ENCODE measurements at regions not wholly inside any gene's neighbourhood (a gene's known extent, or its start where the extent isn't known, plus 50 kb on each side); places are given as distances from the start of the nearest gene placed in this dataset.

GRCh38 chr3:18295171-18295920, 129.8 kb downstream of the SATB1 start:
- peak in 1 of 10 donors; percentile 59 for DNase-seq
- intact Hi-C loops (cut with DNase I): no loop called here

- no peak for DNase-seq
- intact Hi-C loops (cut with DNase I): no loop called here
Measured at GRCh38 chr3:18290157-18290556, 135.0 kb downstream of the SATB1 start.

DNA sequence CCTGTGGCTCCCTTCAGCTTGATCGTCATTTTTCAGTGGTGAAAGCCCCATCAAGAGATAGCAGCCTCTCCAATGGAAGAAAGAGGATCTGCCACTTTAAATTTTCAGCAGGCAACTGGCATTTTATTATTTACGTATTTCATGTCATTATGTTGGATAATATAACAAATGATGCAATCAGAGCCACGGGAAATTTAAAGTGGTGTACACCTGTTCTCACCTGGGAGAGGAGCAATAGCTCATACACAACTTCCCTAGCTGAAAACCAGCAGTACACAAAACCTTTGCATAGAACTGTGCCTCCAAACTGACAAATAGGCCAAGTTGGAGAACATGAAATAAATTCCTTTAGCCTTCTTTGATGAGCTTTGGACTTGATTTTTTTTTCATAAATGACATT, 136.9 kb downstream of the SATB1 start:
- DNase-seq: no peak
- intact Hi-C loops (cut with DNase I): no loop called here

DNA sequence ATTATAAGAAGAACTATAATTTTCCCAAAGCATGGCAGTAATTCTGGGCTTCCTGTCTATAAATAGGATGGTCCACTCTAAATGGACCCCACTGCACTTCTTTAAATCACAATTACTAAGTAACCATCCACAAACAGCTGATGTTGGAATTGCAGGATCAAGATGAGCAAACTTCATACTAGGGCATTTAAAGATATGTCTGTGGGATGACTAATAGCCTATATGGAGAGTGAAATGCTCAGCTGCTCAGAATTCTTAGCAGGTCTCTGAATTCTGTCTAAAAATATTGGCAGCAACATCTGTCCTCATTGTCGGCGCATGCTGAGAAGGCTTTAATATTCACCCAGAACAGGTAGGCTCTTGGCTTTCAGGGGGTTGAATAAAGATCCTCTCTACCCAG, 140.4 kb downstream of the SATB1 start:
- intact Hi-C loops (cut with DNase I): no loop called here

GRCh38 chr3:18283680-18284079, 141.5 kb downstream of the SATB1 start:
- intact Hi-C loops (cut with DNase I): no loop called here
- DNase-seq: no peak

More for the DNA sequence above, 140.4 kb downstream of the SATB1 start:
- no peak for DNase-seq

DNA sequence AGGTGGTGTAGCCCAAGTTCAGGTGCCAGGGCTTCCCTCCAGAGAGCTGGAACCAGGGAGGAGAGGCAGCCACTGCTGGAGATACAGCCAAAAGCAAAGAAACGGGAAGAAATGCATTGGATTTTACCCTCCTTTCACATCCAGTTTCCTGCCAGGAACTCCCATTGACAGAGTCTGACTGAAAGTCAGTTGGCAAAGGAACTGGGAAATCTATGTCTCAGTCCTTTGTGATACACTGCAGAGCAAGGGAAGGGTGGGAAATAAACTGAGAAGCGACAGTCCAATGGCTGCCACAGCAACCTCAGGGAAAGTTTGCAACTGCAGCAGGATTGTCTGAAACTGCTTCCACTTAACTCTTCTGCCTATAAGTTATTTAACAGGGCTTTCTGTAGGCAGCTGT, 142.6 kb downstream of the SATB1 start:
- DNase-seq: peak in 1 of 10 donors; percentile 57
- intact Hi-C loops (cut with DNase I): no loop called here

DNA sequence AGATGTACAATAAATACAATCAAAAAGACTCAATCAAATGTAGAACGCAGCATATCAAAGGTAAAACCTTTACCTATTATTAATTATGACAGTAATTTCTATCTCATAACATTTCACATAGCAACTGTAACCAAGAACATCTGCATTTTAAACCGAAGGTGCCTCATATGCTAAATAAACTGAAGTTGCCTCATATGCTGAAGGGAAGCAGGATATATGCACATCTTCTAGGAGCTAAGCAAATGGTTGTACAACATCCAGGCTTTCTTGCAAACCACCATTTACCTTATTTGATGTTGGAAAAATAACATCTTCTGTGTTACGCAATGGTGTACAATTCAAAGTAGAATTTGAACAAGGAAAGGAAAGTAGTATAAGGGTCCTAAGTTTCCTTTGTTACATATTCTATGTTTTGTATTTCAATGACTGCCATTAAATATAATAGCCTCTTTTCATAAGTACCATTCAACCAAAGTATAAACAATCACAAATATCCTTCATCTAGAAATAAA, 145.9 kb downstream of the SATB1 start:
- intact Hi-C loops (cut with DNase I): no loop called here
- no peak for DNase-seq

DNA sequence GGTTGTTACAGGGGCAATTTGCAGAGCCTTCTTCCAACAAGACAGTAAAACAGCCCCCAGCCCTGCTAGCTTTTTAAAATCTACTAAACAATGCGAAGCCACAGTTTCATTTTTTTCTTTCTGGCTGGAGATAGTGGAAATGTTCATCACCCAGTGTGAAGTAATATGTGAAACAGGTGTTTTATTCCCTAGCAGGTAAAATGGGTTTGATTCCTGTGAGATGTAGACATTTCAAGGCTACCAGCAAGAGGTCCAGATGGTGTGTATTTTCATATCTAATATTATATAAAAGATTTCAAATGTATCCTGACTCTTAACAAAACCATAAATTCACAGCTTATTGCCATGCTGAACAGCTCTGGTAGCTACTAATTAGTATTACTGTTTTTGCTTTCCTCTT, 160.3 kb downstream of the SATB1 start:
- no peak for DNase-seq
- intact Hi-C loops (cut with DNase I): no loop called here

DNA sequence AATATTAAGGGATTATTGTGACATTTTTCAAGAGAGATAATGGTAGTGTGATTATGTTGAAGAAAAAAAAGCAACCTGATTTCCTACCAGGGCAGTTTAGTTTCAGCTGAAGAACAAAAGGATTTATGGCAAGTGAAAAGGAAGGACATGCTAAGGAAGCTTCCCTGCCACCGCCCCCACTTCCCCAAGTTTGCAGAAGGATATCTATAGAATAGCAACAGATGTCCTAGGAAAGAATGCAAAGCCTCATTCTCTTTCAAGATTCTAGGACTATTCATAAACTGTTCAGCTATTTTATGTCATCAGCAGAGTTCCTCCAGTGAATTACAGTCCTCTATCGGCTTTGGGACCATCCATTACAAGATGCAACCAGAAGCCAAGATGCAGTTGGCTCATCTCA, 160.8 kb downstream of the SATB1 start:
- peak in 4 of 10 donors; percentile 8 to 77 (median 61) for DNase-seq
- intact Hi-C loops (cut with DNase I): no loop called here

DNA sequence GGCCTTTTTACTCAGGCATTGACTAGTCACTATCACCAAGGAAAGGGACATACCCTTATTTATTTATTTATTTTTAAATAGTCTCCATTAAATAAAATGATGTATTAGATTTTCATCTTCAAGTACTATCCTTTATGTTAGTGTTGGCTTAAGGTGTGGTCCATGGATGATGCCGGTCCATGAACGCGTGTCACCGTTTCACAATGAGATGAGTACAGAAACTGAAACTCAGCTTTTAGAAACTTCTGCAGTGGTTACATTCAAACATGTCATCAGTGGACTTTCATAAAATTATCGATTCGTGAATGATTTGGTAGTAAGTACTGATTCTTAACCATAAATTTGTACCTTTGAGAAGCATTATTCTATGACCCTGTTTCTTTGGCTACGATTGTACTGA, 166.6 kb downstream of the SATB1 start:
- no peak for DNase-seq
- intact Hi-C loops (cut with DNase I): no loop called here

- intact Hi-C loops (cut with DNase I): no loop called here
- no peak for DNase-seq
Measured at GRCh38 chr3:18252578-18252977, 172.6 kb downstream of the SATB1 start.

DNA sequence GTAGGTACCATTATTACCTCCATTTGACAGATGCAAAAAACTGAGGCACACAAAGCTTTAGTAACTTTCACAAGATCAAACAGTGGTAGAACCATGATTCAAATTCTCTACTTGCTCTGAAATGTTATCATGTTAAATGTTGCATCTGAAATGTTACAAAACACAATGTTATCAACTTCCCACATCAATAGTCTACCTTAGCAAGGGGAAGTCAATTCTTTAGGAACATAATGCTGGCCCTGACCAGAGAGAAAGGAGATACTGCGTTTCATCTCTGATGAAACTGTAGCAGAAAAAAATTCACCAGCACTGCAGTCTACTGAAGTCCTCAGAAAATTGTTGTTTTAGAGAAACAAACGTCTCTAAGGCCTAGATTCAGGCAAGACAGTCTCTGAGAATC, 174.1 kb downstream of the SATB1 start:
- intact Hi-C loops (cut with DNase I): no loop called here
- DNase-seq: no peak

- intact Hi-C loops (cut with DNase I): no loop called here
- no peak for DNase-seq
Measured at GRCh38 chr3:18249126-18249525, 176.0 kb downstream of the SATB1 start.

GRCh38 chr3:18247776-18248310, 177.3 kb downstream of the SATB1 start:
- intact Hi-C loops (cut with DNase I): no loop called here
- no peak for DNase-seq

- DNase-seq: no peak
- intact Hi-C loops (cut with DNase I): no loop called here
Measured at GRCh38 chr3:18247139-18247695, 177.9 kb downstream of the SATB1 start.

DNA sequence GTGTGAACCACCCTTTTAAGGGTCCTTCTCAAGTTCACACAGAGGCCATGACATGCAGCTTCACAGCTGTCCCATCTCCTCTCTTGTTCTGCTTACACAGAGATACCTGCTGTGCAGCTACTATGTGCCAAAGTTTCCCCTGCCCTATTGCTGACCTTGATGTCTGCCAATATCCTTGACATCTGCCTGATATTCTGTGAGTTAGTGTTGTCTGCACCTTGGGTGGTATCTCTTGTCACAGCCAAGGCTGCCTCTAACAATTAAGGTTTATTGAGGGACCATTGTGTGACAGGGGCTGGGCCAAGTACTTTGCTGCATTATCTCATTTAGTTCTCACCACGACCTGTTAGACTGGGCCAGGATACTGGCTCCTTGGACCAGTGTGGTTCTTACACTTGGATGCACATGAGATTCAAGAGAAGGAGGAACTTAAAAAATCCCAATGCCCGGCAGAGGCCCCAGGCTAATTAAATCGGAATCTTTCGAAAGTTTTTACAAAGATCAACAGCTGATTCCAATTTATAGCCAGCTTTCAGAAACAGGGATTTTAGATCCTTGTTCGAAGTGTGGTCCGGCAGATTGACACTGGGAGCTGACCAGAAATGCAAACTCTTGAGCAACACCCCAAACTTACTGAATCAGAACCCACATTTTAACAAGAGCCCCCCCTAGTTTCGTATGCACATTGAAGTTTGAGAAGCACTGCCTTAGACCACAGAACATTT, 178.6 kb downstream of the SATB1 start:
- intact Hi-C loops (cut with DNase I): no loop called here
- DNase-seq: no peak

- no peak for DNase-seq
- intact Hi-C loops (cut with DNase I): no loop called here
Measured at GRCh38 chr3:18245721-18246120, 179.4 kb downstream of the SATB1 start.

DNA sequence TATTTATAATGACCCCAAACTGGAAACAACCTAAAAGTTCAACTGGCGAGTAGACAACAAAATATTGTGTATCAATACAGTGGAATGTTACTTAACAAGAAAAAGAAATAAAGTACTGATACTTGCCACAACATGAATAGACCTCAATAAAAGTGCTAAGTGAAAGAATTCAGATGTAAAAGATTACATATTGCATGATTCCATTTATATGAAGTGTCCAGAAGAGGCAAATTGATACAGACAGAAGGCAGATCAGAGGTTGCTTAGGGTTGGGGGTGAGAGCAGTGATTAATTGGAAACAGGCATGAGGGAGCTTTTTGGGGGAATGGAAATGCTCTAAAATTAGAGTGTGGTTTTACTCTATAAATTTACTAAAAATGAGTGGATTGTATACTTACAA, 183.3 kb downstream of the SATB1 start:
- intact Hi-C loops (cut with DNase I): no loop called here

GRCh38 chr3:18239674-18240073, 185.5 kb downstream of the SATB1 start:
- intact Hi-C loops (cut with DNase I): no loop called here

More for the DNA sequence above, 183.3 kb downstream of the SATB1 start:
- no peak for DNase-seq

DNA sequence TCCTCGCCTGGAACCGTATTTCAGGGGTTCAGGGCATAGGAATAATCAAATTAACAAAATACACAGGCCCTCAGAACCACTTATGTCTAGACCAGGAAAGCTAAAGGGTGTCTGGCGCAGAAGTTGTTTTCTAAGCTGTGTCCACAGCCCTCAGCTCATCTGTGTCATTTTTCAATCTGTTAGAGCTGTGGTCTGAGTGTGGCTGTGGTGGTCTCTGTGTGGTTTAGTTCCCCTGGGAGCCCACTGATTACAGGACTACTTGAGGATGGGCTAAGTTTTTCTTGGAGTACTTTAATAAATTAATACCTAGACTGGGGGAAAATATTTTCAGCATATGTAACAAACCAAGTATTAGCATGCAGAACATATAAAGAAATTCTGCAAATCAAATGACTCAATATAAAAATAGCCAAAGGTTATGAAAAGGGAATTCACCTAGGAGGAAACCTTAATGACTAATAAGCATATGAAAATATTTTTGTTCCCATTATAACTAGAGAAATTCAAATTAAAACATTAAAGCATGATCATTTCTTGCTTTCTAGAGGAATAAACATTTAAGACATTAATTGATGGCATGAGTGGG, 186.3 kb downstream of the SATB1 start:
- no peak for DNase-seq
- intact Hi-C loops (cut with DNase I): no loop called here

More at GRCh38 chr3:18239674-18240073, 185.5 kb downstream of the SATB1 start:
- DNase-seq: no peak

DNA sequence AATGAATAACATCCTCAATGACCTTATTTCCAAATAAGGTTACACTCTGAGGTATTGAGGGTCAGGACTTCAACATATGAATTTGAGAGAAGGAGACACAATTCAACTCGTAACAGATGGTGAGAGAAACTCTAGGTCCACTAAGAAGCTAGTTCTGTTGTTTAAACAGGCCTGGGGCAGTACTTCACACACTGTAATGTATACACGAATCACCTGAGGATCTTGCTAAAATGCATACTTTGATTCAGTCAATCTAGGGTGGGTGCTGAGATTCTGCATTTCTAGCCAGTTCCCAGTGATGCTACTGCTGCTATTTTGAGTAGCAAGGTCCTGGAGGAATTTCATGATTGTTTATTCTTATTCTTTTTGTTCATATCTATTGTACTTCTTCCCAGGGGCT, 186.8 kb downstream of the SATB1 start:
- no peak for DNase-seq
- intact Hi-C loops (cut with DNase I): no loop called here

Data from posterior cingulate gyrus (tissue), 11 donors.